Fibroblast of lung (primary cell): ENCODE measurements at regions not wholly inside any gene's neighbourhood (a gene's known extent, or its start where the extent isn't known, plus 50 kb on each side); places are given as distances from the start of the nearest gene placed in this dataset.

Source experiments
- CTCF ChIP-seq, 2 donors: IDR thresholded peaks in 1 of 2; conservative IDR thresholded peaks in 1 of 2; 1 replicate in 1 of 2; 2 replicates in 1 of 2; pipeline ENCODE4 v1.5.1; 2011 to 2012; ENCODE audit warnings: low read length in 2 of 2, control low read depth in 1 of 2, inconsistent platforms in 1 of 2, low read depth in 1 of 2, mild to moderate bottlenecking in 1 of 2
- EZH2 ChIP-seq: IDR thresholded peaks from 2 replicates; pipeline ENCODE4 v1.5.1; 2012; ENCODE audit warnings: low read length, control low read depth, mild to moderate bottlenecking; ENCODE audit errors: missing control alignments

- no peak for TF ChIP-seq EZH2
- TF ChIP-seq CTCF (conservative IDR thresholded peaks at IDR 0.05 in 1 of 2, IDR thresholded peaks at IDR 0.05 in 1 of 2; ENCODE audit: low read depth in 1 of 2, low read length in 2 of 2) = no peak
Observed at GRCh38 chrY:26408671-26409328, 786.9 kb downstream of the CDY1 start.
